BLaER1 (cell line): ENCODE measurements at regions not wholly inside any gene's neighbourhood (a gene's known extent, or its start where the extent isn't known, plus 50 kb on each side); places are given as distances from the start of the nearest gene placed in this dataset.

Experiments used
- H3K27ac ChIP-seq: shearing (Covaris generic); formaldehyde crosslinking; 2 replicates; pipeline ENCODE4 v1.8.1; 2022
- H3K27me3 ChIP-seq: shearing (Covaris generic); formaldehyde crosslinking; 2 replicates; pipeline ENCODE4 v1.8.1; 2022
- H3K36me3 ChIP-seq: shearing (Covaris generic); formaldehyde crosslinking; 2 replicates; pipeline ENCODE4 v1.8.1; 2022
- H3K4me1 ChIP-seq: shearing (Covaris generic); formaldehyde crosslinking; 2 replicates; pipeline ENCODE4 v1.8.1; 2022
- H3K4me2 ChIP-seq: shearing (Covaris generic); formaldehyde crosslinking; 2 replicates; pipeline ENCODE4 v1.8.1; 2022
- H3K4me3 ChIP-seq: shearing (Covaris generic); formaldehyde crosslinking; 2 replicates; pipeline ENCODE4 v1.8.1; 2022
- H3K9ac ChIP-seq: shearing (Covaris generic); formaldehyde crosslinking; 2 replicates; pipeline ENCODE4 v1.8.1; 2022
- H3K9me3 ChIP-seq: shearing (Covaris generic); formaldehyde crosslinking; 2 replicates; pipeline ENCODE4 v1.8.1; 2022
- H4K20me1 ChIP-seq: shearing (Covaris generic); formaldehyde crosslinking; 2 replicates; pipeline ENCODE4 v1.8.1; 2022
- Cebpa-rat ChIP-seq: shearing (Covaris generic); IDR thresholded peaks from 2 replicates; pipeline ENCODE4 v1.8.1; 2022

GRCh38 chr9:87294126-87294525, 203.5 kb upstream of the DAPK1 start:
- Histone ChIP-seq H3K27ac (no peak overlapping the region), H3K27me3 (no peaks in the 10 kb centered on the region), H3K9ac (no peak overlapping the region), H3K4me1 (no peaks in the 10 kb centered on the region), H4K20me1 (no peaks in the 10 kb centered on the region), H3K9me3 (no peaks in the 10 kb centered on the region), H3K4me3 (no peak overlapping the region), H3K36me3 (no peaks in the 10 kb centered on the region), H3K4me2 (no peak overlapping the region)
- TF ChIP-seq Cebpa-rat = no peak

- no peak overlapping the region for H3K27ac ChIP-seq
- no peaks in the 10 kb centered on the region for H4K20me1 ChIP-seq
- H3K9me3 ChIP-seq = no peaks in the 10 kb centered on the region
- H3K36me3 ChIP-seq = no peaks in the 10 kb centered on the region
- H3K4me1 ChIP-seq = no peaks in the 10 kb centered on the region
- no peak overlapping the region for H3K4me3 ChIP-seq
- no peak for TF ChIP-seq Cebpa-rat
- no peak overlapping the region for H3K9ac ChIP-seq
- no peak overlapping the region for H3K4me2 ChIP-seq
- H3K27me3 ChIP-seq = no peaks in the 10 kb centered on the region
Observed at GRCh38 chr9:87300915-87301314, 196.8 kb upstream of the DAPK1 start.

GRCh38 chr9:87301371-87301770, 196.3 kb upstream of the DAPK1 start:
- no peaks in the 10 kb centered on the region for H4K20me1 ChIP-seq
- H3K9ac ChIP-seq = no peak overlapping the region
- no peak overlapping the region for H3K4me3 ChIP-seq
- H3K27me3 ChIP-seq = no peaks in the 10 kb centered on the region
- no peaks in the 10 kb centered on the region for H3K4me1 ChIP-seq
- no peaks in the 10 kb centered on the region for H3K9me3 ChIP-seq
- H3K27ac ChIP-seq = no peak overlapping the region
- TF ChIP-seq Cebpa-rat = no peak
- no peaks in the 10 kb centered on the region for H3K36me3 ChIP-seq
- H3K4me2 ChIP-seq = no peak overlapping the region

GRCh38 chr9:87305151-87305550, 192.5 kb upstream of the DAPK1 start:
- TF ChIP-seq Cebpa-rat = no peak
- Histone ChIP-seq H3K36me3 (no peaks in the 10 kb centered on the region), H3K27me3 (no peaks in the 10 kb centered on the region), H4K20me1 (no peaks in the 10 kb centered on the region), H3K27ac (no peak overlapping the region), H3K9me3 (no peaks in the 10 kb centered on the region), H3K4me3 (no peak overlapping the region), H3K4me2 (no peak overlapping the region), H3K9ac (no peak overlapping the region), H3K4me1 (no peaks in the 10 kb centered on the region)

- Histone ChIP-seq H3K4me1 (no peaks in the 10 kb centered on the region), H3K27me3 (no peaks in the 10 kb centered on the region), H3K9me3 (no peaks in the 10 kb centered on the region), H3K36me3 (no peaks in the 10 kb centered on the region), H3K4me2 (no peak overlapping the region), H3K27ac (no peak overlapping the region), H3K9ac (no peak overlapping the region), H3K4me3 (no peak overlapping the region), H4K20me1 (no peaks in the 10 kb centered on the region)
- TF ChIP-seq Cebpa-rat = no peak
Observed at GRCh38 chr9:87306006-87306405, 191.7 kb upstream of the DAPK1 start.

- H3K4me1 ChIP-seq = no peaks in the 10 kb centered on the region
- H3K36me3 ChIP-seq = no peaks in the 10 kb centered on the region
- H3K9me3 ChIP-seq = no peaks in the 10 kb centered on the region
- no peak for TF ChIP-seq Cebpa-rat
- H3K9ac ChIP-seq = no peak overlapping the region
- H3K4me2 ChIP-seq = no peak overlapping the region
- H4K20me1 ChIP-seq = no peaks in the 10 kb centered on the region
- H3K4me3 ChIP-seq = no peak overlapping the region
- H3K27ac ChIP-seq = no peak overlapping the region
- no peaks in the 10 kb centered on the region for H3K27me3 ChIP-seq
Observed at GRCh38 chr9:87307848-87308247, 189.8 kb upstream of the DAPK1 start.

GRCh38 chr9:87309236-87309635, 188.4 kb upstream of the DAPK1 start:
- H3K27me3 ChIP-seq = no peaks in the 10 kb centered on the region

GRCh38 chr9:87310827-87311523, 186.7 kb upstream of the DAPK1 start:
- Histone ChIP-seq H3K4me1 (no peaks in the 10 kb centered on the region), H4K20me1 (no peaks in the 10 kb centered on the region), H3K27ac (no peak overlapping the region), H3K36me3 (no peaks in the 10 kb centered on the region), H3K4me3 (no peak overlapping the region), H3K9me3 (no peaks in the 10 kb centered on the region), H3K9ac (no peak overlapping the region), H3K4me2 (no peak overlapping the region), H3K27me3 (no peaks in the 10 kb centered on the region)
- TF ChIP-seq Cebpa-rat = no peak

More at GRCh38 chr9:87309236-87309635, 188.4 kb upstream of the DAPK1 start:
- no peaks in the 10 kb centered on the region for H3K4me1 ChIP-seq
- no peaks in the 10 kb centered on the region for H4K20me1 ChIP-seq
- H3K4me3 ChIP-seq = no peak overlapping the region
- TF ChIP-seq Cebpa-rat = no peak
- no peak overlapping the region for H3K27ac ChIP-seq
- no peak overlapping the region for H3K9ac ChIP-seq
- no peaks in the 10 kb centered on the region for H3K9me3 ChIP-seq
- H3K36me3 ChIP-seq = no peaks in the 10 kb centered on the region
- H3K4me2 ChIP-seq = no peak overlapping the region

- no peak overlapping the region for H3K4me2 ChIP-seq
- H3K36me3 ChIP-seq = no peaks in the 10 kb centered on the region
- H3K27me3 ChIP-seq = no peaks in the 10 kb centered on the region
- H4K20me1 ChIP-seq = no peaks in the 10 kb centered on the region
- TF ChIP-seq Cebpa-rat = no peak
- no peaks in the 10 kb centered on the region for H3K4me1 ChIP-seq
- no peak overlapping the region for H3K27ac ChIP-seq
- H3K4me3 ChIP-seq = no peak overlapping the region
- H3K9me3 ChIP-seq = no peaks in the 10 kb centered on the region
- H3K9ac ChIP-seq = no peak overlapping the region
Observed at GRCh38 chr9:87319656-87320055, 178.0 kb upstream of the DAPK1 start.

GRCh38 chr9:87320146-87320884, 177.4 kb upstream of the DAPK1 start:
- Histone ChIP-seq H3K4me3 (no peak overlapping the region), H3K9ac (no peak overlapping the region), H3K4me1 (no peaks in the 10 kb centered on the region), H3K27ac (no peak overlapping the region), H3K36me3 (no peaks in the 10 kb centered on the region), H3K9me3 (no peaks in the 10 kb centered on the region), H4K20me1 (no peaks in the 10 kb centered on the region), H3K27me3 (no peaks in the 10 kb centered on the region), H3K4me2 (no peak overlapping the region)
- no peak for TF ChIP-seq Cebpa-rat
